SU-DHL-6 (cell line): ENCODE measurements at regions not wholly inside any gene's neighbourhood (a gene's known extent, or its start where the extent isn't known, plus 50 kb on each side); places are given as distances from the start of the nearest gene placed in this dataset.

Experiments used
- H2AFZ ChIP-seq: fragments of 200-600 bp; sonication (generic); 2 replicates; pipeline ENCODE4 v1.6.1; 2014; ENCODE audit warnings: low read depth, mild to moderate bottlenecking, moderate library complexity, mixed read lengths, antibody characterized with exemption, low read length; ENCODE audit not compliant: severe bottlenecking
- H3F3A ChIP-seq: fragments of 200-600 bp; shearing (Covaris generic); 2 replicates; pipeline ENCODE4 v1.6.0; 2016; ENCODE audit warnings: antibody characterized with exemption, mild to moderate bottlenecking; ENCODE audit not compliant: insufficient read depth
- H3K27ac ChIP-seq: fragments of 200-600 bp; sonication (generic); 2 replicates; pipeline ENCODE4 v1.5.1; 2016; ENCODE audit warnings: low read depth, mild to moderate bottlenecking, low read length, moderate library complexity, mixed read lengths
- H3K27me3 ChIP-seq: fragments of 200-600 bp; sonication (generic), shearing (Covaris generic); 2 replicates; pipeline ENCODE4 v1.6.0; 2014; ENCODE audit warnings: mild to moderate bottlenecking, low read length
- H3K36me3 ChIP-seq: fragments of 200-600 bp; sonication (generic); 2 replicates; pipeline ENCODE4 v1.6.1; 2014; ENCODE audit warnings: mild to moderate bottlenecking, low read length, mixed read lengths
- H3K4me2 ChIP-seq: fragments of 300-600, 200-600 bp; shearing (Covaris generic), sonication (generic); 2 replicates; pipeline ENCODE4 v1.6.0; 2014; ENCODE audit warnings: low read length, low read depth, mild to moderate bottlenecking; ENCODE audit not compliant: poor library complexity, severe bottlenecking
- H3K4me3 ChIP-seq: fragments of 200-600 bp; sonication (generic); 2 replicates; pipeline ENCODE4 v1.5.1; 2014; ENCODE audit warnings: antibody characterized with exemption, low read length, mild to moderate bottlenecking, mixed read lengths; ENCODE audit not compliant: insufficient read depth, poor library complexity, severe bottlenecking
- H3K79me2 ChIP-seq: fragments of 200-600 bp; sonication (generic); 2 replicates; pipeline ENCODE4 v1.6.1; 2014; ENCODE audit warnings: mild to moderate bottlenecking, low read length, moderate library complexity; ENCODE audit not compliant: insufficient read depth
- H3K9ac ChIP-seq: fragments of 200-600 bp; sonication (generic); 2 replicates; pipeline ENCODE4 v1.7.0; 2014; ENCODE audit warnings: mild to moderate bottlenecking, low read length
- H3K9me2 ChIP-seq: fragments of 200-600 bp; sonication (generic); replicated peaks from 2 replicates; pipeline ENCODE4 v1.6.1; 2014; ENCODE audit warnings: low read length; ENCODE audit not compliant: insufficient read depth
- H3K9me3 ChIP-seq: fragments of 200-600 bp; sonication (generic); 2 replicates; pipeline ENCODE4 v1.6.1; 2014; ENCODE audit warnings: low read length, mixed read lengths; ENCODE audit not compliant: insufficient read depth
- H4K20me1 ChIP-seq: fragments of 200-600 bp; sonication (generic); 2 replicates; pipeline ENCODE4 v1.6.1; 2014; ENCODE audit warnings: low read depth, mild to moderate bottlenecking, antibody characterized with exemption, low read length, moderate library complexity, mixed read lengths
- EZH2phosphoT487 ChIP-seq: fragments of 200-600 bp; sonication (generic), shearing (Covaris generic); conservative IDR thresholded peaks from 2 replicates; pipeline ENCODE4 v1.6.1; 2018; ENCODE audit warnings: mild to moderate bottlenecking, antibody characterized with exemption, low read length, moderate library complexity, mixed read lengths
- TF ChIP-seq, protein P1 (sequence below): fragments of 200-600 bp; sonication (generic); IDR thresholded peaks from one replicate; pipeline ENCODE4 v1.5.1; 2017; ENCODE audit warnings: antibody characterized with exemption, mild to moderate bottlenecking, low read length, moderate library complexity; ENCODE audit not compliant: insufficient read depth, poor library complexity, severe bottlenecking

DNA sequence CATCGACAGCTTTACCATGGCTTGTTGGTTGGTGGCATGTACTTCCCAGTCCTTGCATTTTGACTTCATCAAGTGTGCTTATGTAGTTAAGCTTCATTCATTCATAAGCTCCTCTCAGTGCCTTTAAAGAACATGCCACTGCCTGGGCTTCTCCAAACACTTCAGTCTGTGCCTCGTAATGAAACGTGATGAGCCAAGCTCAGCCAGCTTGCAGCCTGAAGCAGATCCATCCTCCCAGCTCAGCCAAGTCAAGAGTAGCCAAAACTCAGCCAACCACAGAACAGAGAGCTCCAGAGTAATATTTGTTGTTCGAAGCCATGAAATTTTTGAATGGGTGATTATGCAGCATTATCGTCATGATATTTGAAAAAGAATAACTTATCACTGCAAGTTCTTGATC lies 989.7 kb downstream of the EFNB2 start:
- Histone ChIP-seq H3K4me2 (no peak overlapping the region), H3K9me3 (no peaks in the 10 kb centered on the region), H3K27ac (no peak overlapping the region), H3K36me3 (no peaks in the 10 kb centered on the region), H3K9ac (no peak overlapping the region), H4K20me1 (no peaks in the 10 kb centered on the region), H3K79me2 (no peaks in the 10 kb centered on the region), H3K9me2 (no peaks in the 10 kb centered on the region), H3K4me3 (no peak overlapping the region), H3K27me3 (no peaks in the 10 kb centered on the region), H3F3A (no peaks in the 10 kb centered on the region), H2AFZ (no peak overlapping the region)
- TF ChIP-seq, protein P1, sequence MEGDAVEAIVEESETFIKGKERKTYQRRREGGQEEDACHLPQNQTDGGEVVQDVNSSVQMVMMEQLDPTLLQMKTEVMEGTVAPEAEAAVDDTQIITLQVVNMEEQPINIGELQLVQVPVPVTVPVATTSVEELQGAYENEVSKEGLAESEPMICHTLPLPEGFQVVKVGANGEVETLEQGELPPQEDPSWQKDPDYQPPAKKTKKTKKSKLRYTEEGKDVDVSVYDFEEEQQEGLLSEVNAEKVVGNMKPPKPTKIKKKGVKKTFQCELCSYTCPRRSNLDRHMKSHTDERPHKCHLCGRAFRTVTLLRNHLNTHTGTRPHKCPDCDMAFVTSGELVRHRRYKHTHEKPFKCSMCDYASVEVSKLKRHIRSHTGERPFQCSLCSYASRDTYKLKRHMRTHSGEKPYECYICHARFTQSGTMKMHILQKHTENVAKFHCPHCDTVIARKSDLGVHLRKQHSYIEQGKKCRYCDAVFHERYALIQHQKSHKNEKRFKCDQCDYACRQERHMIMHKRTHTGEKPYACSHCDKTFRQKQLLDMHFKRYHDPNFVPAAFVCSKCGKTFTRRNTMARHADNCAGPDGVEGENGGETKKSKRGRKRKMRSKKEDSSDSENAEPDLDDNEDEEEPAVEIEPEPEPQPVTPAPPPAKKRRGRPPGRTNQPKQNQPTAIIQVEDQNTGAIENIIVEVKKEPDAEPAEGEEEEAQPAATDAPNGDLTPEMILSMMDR = no peak
- no peak for TF ChIP-seq EZH2phosphoT487

DNA sequence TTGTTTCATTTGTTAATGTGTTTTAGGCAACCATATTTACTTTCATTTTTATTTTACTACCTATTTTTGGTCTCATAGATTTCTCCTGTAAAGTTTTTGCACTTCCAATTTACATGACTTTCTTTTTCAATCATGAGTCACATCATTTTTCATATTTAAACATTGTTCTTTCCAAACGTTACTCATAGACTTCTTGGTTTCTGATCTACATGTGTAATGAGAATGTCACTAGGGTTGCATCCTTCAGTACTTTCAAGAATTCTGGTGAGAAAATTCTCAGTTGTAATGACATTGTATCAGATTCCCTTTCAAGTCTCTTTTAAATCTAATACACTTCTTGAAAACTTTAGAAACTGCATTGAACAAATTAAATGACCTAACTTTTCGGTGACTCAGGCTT lies 991.7 kb downstream of the EFNB2 start:
- H3K27me3 ChIP-seq = no peaks in the 10 kb centered on the region
- no peaks in the 10 kb centered on the region for H3F3A ChIP-seq
- no peaks in the 10 kb centered on the region for H3K9me2 ChIP-seq
- H3K4me2 ChIP-seq = no peak overlapping the region
- H4K20me1 ChIP-seq = no peaks in the 10 kb centered on the region
- H3K9ac ChIP-seq = no peak overlapping the region
- H3K79me2 ChIP-seq = no peaks in the 10 kb centered on the region
- no peaks in the 10 kb centered on the region for H3K9me3 ChIP-seq
- no peak overlapping the region for H3K27ac ChIP-seq
- TF ChIP-seq EZH2phosphoT487 = no peak
- TF ChIP-seq, protein P1 = no peak
- no peak overlapping the region for H2AFZ ChIP-seq
- no peak overlapping the region for H3K4me3 ChIP-seq
- no peaks in the 10 kb centered on the region for H3K36me3 ChIP-seq

- H3K27ac ChIP-seq = no peak overlapping the region
- no peak overlapping the region for H3K9ac ChIP-seq
- H3F3A ChIP-seq = no peaks in the 10 kb centered on the region
- H3K9me3 ChIP-seq = no peaks in the 10 kb centered on the region
- no peak overlapping the region for H3K4me3 ChIP-seq
- TF ChIP-seq, protein P1 = no peak
- no peak for TF ChIP-seq EZH2phosphoT487
- no peak overlapping the region for H3K4me2 ChIP-seq
- no peaks in the 10 kb centered on the region for H3K79me2 ChIP-seq
- H2AFZ ChIP-seq = no peak overlapping the region
- no peaks in the 10 kb centered on the region for H3K27me3 ChIP-seq
- H3K9me2 ChIP-seq = no peaks in the 10 kb centered on the region
- H4K20me1 ChIP-seq = no peaks in the 10 kb centered on the region
- H3K36me3 ChIP-seq = no peaks in the 10 kb centered on the region
Observed at GRCh38 chr13:105541565-105541964, 993.9 kb downstream of the EFNB2 start.

GRCh38 chr13:105538346-105538745 lies 997.1 kb downstream of the EFNB2 start:
- H3K9me2 ChIP-seq = no peaks in the 10 kb centered on the region
- TF ChIP-seq, protein P1 = no peak
- no peak for TF ChIP-seq EZH2phosphoT487
- H4K20me1 ChIP-seq = no peaks in the 10 kb centered on the region
- no peaks in the 10 kb centered on the region for H3F3A ChIP-seq
- no peak overlapping the region for H3K4me2 ChIP-seq
- no peak overlapping the region for H3K27ac ChIP-seq
- no peaks in the 10 kb centered on the region for H3K79me2 ChIP-seq
- no peak overlapping the region for H3K4me3 ChIP-seq
- no peaks in the 10 kb centered on the region for H3K36me3 ChIP-seq
- H3K9me3 ChIP-seq = no peaks in the 10 kb centered on the region
- H3K9ac ChIP-seq = no peak overlapping the region
- no peaks in the 10 kb centered on the region for H3K27me3 ChIP-seq
- no peak overlapping the region for H2AFZ ChIP-seq
